Stimulated activated CD8-positive, alpha-beta memory T cell treated with anti-CD3 and anti-CD28 coated beads, Interleukin-4, amount 100 ng/mL, for 4 hours (primary cell): ENCODE measurements at regions not wholly inside any gene's neighbourhood (a gene's known extent, or its start where the extent isn't known, plus 50 kb on each side); places are given as distances from the start of the nearest gene placed in this dataset.

ENCODE experiments used
- DNase-seq, 2 donors: peaks; one replicate each; pipeline ENCODE4 v3.0.0-alpha.2; 2020; ENCODE audit warnings: low read depth in 2 of 2, low spot score in 1 of 2

DNA sequence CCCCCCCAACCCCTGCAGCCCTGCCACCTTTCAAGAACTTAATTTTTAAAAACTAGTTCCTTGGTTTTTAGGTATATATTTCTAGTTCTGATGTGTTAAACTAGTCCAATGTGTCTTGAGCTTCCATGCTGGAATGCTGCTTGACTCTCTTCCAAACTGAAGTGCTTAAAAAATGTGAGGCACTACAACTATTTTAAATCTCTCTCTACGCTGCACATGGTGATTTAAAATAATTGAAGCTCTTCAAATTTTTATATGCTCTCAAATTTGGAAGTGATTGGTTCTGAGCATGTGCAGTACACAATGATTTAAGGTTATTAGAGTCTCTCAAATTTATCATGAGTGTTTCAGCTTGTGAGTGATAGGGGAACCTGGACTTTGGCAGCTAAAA lies 192.6 kb upstream of the ZEB2 start:
- no peak for DNase-seq

DNA sequence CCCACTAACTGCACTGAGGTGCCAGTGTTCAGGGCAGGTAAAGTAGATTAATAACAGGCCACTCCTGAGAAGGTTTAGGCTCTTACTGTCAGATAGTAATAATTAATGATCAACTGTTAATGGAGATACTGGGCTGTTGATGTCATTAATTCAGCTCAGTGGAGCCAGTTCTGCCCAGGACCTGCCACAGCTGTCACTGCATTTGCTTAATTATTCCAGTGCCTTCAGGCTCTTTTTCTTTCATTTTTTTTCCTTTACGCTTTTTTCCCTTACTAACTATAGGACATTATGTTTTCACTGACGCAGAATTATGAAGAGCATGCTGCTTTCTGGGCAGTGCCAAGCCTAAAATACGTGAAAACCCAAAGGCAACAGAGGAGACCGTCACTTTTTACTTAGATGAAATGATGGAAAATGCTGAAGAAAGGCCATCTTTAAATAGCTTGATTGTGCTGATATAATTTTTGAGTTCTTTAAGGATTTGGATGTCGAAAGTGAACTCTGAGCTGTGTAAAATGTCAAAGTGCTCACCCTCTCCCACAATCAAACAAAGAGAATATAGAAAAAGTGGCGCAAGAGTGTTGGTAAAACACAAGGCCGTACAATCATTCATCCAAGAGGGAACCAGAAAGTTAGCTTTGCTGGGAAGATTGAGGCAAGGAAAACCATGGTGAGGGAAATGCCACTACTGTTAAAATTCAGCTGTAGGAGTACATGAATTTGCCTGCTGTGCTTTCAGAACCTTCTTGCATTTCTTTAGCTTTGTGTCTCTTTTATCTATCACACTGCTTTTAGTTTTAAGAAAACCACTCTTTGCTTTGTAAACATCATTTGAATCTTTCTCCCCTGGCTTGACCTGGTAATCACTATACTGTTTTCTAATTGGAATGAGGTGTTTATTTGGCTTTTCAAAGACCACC lies 192.0 kb upstream of the ZEB2 start:
- no peak for DNase-seq

DNA sequence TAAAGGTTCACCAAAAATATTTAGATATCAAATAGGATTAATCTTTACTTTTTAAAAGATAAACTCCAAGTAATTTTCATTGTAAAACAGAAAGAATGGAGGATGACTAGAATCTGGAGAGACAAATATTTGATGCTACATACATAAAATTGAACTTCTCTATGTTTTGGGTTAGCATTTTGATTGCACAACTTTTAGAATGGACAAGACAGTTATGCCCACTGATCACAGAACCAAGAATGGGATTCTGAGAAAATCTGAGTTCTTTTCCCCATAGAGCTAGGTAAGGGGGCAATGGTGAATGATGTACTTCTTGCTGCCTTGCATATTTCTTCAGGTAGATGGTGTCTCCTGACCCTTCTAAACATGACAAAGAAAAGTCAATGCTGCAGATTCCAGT lies 191.2 kb upstream of the ZEB2 start:
- no peak for DNase-seq

DNA sequence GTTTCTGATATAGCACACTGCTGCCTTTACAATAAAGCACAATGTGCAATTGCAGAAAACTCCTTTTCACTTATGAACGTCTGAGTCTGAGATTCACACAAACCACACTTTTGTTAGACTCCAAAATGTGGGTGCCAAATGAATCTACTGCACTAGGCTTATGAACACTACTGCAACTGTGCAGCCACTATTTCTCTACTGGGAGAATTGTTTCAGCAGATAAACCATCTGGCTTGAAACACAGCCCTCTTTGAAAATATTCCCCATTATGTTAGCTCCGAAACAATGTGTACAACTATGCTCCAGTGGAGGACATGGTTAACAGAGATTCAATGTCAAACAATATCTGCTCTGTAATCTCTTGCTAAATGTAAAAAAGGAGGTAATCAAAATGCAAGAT lies 188.7 kb upstream of the ZEB2 start:
- no peak for DNase-seq

DNA sequence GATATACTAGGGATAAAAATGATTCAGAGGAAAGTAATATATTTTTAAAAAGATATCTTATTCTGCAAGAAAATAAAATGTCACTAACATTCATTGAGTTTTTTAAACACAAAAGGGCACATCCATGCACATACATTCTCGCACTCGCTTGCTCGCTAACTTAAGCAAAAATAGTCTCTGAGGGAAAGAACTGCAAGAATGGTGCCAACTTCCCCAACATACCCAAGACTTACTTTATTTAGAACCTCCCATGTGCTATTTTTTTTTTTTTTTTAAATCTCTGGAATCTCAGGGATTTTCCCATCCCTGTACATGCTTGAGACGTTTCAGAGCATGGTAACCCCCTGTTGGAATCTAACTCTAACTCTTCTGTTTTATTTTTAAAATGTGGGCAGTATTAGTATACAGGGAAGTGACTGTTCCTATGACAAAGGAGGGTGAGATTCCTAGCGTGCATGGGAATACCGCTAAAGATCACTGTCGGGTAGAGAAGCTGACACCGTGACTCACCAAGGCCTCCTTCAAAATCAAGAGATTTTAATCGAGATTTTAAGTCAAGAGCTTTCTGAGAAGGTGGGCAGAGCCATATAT lies 187.9 kb upstream of the ZEB2 start:
- no peak for DNase-seq

DNA sequence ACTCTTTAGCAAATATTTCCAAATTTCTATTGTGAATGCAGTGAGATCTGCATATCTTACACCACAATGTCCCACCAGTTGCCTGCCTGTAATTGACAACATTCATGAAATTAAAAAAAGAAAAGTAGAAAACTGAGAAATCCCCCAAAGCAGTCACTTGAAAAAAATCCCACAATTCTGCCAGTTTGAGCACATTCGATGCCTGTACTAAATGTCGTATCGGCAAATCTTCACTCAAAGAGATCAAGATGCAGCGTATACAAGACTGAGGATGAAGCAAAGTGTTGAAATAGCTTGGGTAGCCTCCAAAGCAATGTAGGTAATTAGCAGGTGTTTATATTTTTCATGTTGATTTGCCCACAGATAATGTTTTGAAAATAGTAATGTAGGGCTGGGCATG lies 186.7 kb upstream of the ZEB2 start:
- no peak for DNase-seq

DNA sequence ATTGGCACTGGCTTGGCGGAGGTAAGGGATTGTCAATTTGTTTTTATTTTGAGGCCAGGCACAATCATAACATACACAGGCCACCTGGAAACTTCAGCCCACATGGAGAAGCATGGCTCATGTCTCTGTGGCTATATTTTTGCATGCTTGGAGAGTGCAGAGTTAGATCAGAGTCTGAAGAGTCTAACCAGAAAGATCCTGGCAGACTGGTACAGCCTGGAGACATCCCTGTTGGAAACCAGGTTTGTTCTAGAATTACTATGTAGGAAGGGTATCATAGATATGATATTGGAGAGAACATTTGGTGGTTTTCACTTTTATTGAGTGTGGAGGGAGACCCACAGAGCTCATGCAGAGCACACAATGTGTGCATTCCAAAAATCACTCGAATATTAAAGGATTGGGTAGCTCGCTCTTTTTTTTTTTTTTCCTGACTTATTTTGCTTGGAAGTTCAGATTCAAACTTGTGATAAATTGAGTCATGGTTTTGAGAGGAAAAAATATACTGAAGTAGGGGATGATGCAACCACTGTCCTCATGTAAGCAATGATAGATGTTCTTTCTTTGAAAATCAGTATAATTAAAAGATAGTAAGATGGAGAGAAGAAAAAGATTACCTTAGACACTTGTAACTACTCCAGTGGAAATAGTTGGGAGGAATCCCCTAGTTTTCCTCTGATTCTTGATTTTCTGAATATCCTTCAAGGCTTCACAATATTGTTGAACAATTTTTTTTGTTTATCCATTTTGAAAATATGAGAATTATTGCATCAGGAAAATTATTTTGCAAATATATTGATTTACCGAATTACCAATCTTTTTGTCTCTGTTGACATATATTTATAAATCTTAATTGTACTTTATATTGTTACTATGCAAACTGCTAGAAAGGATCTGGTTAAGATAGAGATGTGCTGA lies 185.7 kb upstream of the ZEB2 start:
- DNase-seq: no peak

DNA sequence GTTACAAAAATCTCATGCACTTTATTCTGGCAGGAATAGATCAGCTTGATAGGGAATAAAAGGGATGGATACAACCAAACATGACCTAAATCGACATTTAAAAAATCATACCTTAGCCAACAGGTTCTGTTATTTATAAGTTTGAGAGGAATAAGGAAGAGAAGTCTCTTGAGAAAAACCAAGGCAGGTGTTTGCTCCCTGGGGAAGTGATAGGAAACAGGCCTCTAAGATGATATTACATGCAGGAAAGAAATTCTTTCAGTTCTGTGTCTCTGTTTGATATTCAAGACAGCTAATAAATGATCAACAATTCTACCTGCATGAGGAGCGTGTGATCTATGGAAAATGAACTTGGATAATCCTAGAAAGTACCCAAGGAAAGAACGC lies 184.8 kb upstream of the ZEB2 start:
- no peak for DNase-seq

DNA sequence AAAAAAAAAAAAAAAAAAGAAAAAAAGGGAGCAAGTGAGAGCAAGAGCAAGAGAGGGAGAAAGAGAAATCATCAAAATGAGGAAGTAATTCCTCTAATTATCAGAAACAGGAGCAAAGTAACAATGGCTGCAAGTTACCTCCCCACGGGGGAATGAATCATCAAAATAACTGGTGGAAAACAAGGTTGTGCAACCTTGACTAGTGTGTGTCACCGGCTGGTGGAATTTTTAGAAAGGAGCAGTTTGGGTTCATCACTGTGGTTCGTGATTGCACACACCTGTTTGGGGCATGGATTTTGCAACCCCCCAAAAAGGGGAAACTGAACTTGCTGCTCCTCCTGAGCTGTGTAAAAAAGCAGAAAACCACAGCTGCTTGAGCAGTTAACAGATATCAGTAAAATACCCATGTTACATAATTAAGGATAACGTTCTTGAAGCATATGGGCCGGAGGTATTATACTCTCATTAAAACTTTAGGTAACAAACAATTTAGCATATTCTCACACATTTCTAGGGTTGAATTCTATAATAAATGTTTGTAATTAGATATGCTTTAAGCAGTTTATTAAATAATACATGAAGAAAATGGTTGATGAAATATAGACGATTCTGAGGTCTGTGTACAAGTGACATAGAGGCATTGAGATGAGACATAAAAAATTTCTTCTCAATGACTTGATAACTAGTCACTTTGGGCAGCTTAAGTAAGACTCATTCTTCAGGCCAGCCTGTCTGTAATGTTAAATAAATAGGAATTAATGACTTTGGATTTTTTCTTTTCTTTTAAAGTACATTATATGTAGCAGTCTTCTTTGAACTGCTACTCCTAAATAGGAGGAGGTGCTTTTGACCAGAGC lies 184.2 kb upstream of the ZEB2 start:
- DNase-seq: peak in 1 of 2 donors; percentile 12

DNA sequence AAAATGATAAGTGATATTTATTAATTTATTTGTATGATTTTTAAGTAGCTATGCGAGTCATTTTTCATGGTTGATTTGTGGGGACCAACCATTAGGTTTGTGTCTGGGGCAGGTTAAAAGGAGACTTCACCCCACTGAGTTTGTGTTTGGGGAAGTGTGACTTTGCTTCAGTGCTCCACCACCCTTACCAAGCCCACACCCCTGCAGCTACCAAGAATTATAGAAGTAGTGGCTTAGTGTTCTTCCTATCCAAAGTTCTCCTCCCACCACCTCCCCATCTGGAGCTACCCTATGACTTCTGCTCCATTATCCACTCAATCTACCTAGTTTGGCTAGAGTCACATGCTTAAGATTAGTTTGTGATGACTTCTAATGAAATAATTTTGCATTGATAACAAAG lies 182.1 kb upstream of the ZEB2 start:
- DNase-seq: no peak

DNA sequence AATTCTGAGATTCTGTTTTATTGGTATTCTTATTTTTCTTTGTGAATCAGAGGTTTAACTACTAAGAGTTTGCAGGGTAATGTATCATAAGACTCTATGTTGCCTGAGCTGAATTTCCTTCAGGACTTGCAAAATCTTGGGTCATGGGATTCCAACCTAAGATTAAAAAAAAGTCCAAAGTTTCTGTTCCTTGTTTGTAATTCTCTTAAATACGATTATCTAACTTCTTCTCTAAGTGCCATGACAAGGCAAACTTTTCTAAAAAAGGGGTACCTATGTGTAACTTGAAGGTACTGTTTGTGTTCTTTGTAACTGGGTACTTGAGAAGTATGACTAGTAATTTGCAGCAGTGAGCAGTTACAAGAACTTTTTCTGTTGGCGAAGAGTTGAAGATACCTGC lies 181.3 kb upstream of the ZEB2 start:
- DNase-seq: no peak

DNA sequence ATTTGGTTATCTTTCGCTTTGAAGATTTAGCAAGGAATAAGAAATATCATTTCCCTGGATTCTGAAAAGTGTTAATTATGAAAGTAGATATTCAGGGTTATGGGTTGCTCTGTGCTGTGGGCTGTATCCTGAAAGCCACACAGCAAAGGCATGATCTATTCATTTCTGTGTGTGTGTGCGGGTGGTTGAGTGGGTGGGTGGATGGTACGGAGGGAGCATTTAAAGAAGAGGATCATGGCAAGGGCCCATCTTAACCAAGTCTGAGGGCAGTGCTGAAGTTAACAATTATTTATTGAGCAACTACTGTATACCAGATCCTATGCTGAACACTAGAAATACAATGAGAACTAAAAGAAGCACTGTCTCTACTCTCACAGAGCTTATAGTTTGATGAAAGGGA lies 178.2 kb upstream of the ZEB2 start:
- DNase-seq: no peak

DNA sequence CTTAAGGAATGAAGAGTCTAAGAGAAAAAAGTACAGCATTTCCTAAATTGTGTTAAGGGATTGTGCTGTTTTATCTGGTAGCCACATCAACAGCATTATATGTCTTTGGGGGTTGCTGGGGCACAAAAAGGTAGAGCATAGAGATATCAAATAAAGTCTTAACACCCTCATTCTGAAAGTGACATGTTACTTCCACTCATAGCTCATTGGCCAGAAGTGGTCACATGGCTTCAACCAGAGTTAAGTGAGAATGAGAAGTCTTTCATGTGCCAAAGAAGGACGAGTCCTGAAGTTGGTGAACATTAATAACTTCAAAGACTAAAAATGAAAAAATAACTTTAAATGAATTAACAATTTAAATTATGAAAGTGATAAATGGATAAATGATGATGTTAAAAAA lies 175.7 kb upstream of the ZEB2 start:
- DNase-seq: no peak

DNA sequence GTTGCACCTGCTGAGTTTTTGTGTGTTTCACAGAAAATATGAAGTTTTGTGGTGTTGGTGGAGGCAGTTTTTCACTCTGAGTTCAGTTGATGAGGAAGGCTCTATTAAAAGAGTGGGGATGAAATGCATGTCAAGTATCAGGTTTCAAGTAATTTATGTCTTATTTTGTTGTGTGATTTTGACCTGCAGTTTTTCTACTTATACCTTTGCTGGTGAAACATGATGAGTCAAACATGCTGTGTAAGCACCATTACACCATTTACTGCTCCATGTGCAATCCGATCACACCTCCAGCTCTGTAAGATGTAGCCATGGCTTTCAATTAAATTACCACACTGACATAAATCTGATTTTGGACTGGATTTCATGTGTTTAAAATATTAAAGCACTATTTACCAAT lies 174.5 kb upstream of the ZEB2 start:
- DNase-seq: no peak

DNA sequence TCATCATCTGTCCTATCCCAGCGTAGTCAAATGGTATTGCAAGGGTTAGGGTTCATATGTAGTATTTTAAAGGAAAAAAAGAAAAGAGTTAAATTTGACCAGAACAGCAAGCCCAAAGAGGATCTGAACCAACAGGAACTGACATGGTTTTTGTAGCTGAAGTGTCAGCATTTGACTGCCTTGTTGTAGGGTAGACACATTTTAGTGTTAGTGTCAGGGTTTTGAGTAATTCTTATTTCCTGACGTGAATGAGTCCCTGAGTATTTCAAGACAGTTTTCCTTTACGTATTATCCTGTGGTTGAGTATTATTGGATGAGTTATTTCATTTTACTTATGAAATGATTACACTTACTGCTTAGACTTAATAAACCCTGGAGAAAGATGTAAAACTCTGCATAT lies 173.3 kb upstream of the ZEB2 start:
- no peak for DNase-seq

DNA sequence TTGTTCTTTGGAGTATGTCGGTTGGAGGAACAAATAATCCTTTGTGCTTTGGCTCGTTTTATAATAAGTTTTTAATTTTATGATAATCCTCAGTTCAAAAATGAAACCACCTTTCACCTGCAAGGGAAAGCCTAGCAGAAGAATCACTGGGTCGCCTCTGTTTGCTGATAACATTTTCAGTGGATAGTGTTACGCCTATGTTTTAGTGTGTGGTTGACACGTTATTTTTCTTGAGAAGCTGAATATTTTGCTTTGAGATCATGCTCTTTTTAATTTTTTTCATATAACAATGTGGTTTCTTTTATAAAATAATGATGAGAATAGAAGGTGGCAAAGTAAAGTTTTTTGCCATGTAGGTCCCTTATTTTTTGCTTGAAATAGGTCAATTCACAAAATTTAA lies 172.7 kb upstream of the ZEB2 start:
- no peak for DNase-seq

DNA sequence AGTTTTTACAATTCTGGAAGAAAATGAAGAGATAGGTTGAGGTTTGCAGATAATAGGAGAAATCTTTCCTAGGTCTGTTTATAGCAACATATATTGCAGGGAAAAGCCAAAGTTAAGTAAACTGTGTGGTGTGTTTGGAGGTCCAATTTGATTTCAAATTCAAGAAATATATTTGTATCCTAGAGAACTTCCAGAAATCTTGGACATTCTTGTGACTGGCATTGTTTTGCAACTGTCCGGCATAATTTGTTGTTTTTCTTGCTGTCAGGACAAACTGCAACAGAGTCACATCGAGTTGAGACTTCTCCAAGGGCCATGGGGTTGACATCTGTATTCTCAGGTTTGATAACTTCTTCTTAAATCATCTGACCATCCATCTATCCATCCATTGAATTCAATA lies 170.9 kb upstream of the ZEB2 start:
- DNase-seq: no peak

DNA sequence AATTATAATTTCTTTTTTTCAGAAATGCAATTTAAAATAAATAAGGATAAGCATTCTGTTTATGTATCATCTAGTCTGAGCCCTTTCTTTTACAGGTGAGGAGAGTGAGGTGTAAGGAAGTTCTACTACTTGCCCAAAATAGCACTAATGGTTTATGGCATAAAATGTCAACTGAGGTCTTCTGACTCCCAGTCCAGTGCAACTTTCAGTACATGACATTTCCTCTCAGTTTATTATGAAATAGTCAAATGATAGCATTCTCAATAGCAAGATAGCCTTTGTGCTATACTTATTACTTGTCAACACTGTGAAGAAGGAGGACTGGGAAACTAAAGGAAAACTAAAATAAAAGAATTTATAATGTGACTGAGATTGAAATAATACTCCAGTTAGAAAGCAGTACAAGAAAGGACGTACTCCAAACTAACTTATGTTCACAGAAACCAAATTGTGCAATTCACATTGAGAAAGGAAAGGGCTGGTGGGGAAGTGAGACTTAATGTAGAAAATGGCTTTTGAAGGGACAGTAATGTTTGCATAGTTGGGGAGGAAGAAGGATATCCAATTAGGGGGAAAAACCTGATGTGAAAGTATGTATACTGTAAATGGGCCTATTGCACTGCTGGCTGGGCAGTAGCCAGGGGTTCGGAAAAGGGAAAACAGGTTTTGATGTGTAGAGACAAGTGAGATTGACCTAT lies 166.7 kb upstream of the ZEB2 start:
- DNase-seq: no peak

DNA sequence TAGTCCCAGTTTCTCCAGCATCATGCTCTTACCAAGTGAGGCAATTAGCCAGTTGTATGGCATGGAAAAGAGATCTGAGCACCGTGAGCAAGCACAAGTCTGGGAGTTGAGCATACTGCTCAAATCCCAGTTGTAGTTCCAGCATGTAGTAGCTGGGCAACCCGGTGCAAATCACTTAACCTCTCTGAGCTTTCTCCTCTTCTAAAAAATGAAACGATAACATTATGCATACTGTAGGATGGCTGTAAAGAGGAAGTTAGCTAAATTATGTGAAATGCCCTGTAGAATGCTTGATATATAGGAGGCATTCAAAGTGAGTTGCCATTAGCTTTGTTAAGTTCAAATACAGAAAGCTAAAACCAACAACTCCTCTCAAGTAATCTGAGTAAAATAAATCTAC lies 164.0 kb upstream of the ZEB2 start:
- DNase-seq: no peak

DNA sequence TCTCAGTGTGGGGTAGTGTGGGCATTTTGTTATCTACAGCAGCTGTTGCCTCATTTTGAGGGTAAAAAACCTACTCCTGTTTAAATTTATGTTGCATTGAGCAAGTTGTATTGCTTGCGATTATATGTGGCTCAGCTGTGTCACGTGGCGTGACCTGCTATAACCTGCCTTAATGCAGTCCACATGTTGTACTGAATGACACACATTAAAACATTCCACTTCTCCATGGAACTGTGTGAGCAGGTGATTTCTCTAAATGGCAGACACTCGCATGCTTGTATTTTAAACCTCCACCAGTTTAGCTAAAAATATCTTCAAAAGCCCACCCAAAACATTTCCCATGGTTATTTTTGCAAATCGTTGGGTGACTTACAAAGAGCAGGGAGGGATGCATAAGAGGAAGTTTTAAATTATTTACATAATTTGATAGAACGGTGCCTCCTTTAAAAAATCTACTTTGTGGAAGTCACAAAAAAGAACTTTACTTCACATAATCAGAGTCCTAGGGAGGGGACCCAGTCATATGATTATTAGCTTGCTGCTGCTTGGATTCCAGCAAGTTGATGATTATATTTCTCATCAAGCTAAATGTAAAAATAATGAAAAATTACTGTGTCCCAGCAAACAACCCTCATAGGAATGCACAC lies 163.3 kb upstream of the ZEB2 start:
- DNase-seq: no peak
